ENCODE measurements at regions not wholly inside any gene's neighbourhood (a gene's known extent, or its start where the extent isn't known, plus 50 kb on each side); places are given as distances from the start of the nearest gene placed in this dataset.

GRCh38 chr1:56115701-56116100, 463.7 kb downstream of the PLPP3 start:
- Histone ChIP-seq H3K27ac (ENCODE audit: low read depth, low read length) (no peak overlapping the region), H3K4me1 (ENCODE audit: control insufficient read depth, insufficient read depth, low read length) (no peaks in the 10 kb centered on the region), H3K36me3 (ENCODE audit: control insufficient read depth, insufficient read depth, low read length) (no peaks in the 10 kb centered on the region), H3K9ac (ENCODE audit: extremely low read depth, low read length, poor library complexity, severe bottlenecking) (no peak overlapping the region), H3K27me3 (ENCODE audit: control insufficient read depth, insufficient read depth, low read length, poor library complexity, severe bottlenecking) (no peaks in the 10 kb centered on the region), H3K4me3 (ENCODE audit: low read length) (no peak overlapping the region), H3K9me3 (ENCODE audit: control insufficient read depth, low read length) (peaks cover 13% of the 10 kb centered on the region)
- H3K27me3 Mint-ChIP-seq (ENCODE audit: insufficient read depth): peaks cover 4% of the 10 kb centered on the region
- H3K4me1 Mint-ChIP-seq: no peaks in the 10 kb centered on the region
- H3K36me3 Mint-ChIP-seq (ENCODE audit: low read depth): no peaks in the 10 kb centered on the region
- TF ChIP-seq, protein P1, sequence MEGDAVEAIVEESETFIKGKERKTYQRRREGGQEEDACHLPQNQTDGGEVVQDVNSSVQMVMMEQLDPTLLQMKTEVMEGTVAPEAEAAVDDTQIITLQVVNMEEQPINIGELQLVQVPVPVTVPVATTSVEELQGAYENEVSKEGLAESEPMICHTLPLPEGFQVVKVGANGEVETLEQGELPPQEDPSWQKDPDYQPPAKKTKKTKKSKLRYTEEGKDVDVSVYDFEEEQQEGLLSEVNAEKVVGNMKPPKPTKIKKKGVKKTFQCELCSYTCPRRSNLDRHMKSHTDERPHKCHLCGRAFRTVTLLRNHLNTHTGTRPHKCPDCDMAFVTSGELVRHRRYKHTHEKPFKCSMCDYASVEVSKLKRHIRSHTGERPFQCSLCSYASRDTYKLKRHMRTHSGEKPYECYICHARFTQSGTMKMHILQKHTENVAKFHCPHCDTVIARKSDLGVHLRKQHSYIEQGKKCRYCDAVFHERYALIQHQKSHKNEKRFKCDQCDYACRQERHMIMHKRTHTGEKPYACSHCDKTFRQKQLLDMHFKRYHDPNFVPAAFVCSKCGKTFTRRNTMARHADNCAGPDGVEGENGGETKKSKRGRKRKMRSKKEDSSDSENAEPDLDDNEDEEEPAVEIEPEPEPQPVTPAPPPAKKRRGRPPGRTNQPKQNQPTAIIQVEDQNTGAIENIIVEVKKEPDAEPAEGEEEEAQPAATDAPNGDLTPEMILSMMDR (conservative IDR thresholded peaks at IDR 0.05): no peak
- no peak overlapping the region for H3K4me3 Mint-ChIP-seq
- no peak overlapping the region for H3K27ac Mint-ChIP-seq
- 100% methylated on average over 3 of the region's 3 CpGs; no CpG with 5 or more reads in 1 of the 2 experiments for WGBS, 2 experiments (ENCODE audit: insufficient coverage in 1 of 2, insufficient read length in 1 of 2)
- no peak for DNase-seq
- peaks cover 17% of the 10 kb centered on the region for H3K9me3 Mint-ChIP-seq

DNA sequence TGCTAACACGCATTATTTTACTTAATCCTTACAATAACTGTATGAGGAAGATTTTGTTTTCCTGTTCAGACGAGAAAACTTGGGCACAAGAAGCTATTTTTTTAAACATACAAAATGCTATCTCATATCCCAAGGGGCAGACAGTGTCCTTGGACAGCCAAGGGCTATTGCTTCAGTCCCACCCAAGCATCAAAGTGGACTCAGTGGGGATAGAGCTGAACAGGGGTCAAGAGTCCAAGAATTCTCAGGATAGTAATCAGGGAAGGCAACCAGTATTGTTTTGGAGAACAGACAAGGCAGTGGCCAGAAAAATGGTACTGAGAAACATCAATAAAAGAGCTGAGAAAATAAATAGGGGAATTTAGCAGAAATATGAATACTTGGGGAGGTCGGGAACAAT, 465.7 kb downstream of the PLPP3 start:
- no peak overlapping the region for H3K9ac ChIP-seq (ENCODE audit: extremely low read depth, low read length, poor library complexity, severe bottlenecking)
- 75 to 89% methylated on average over 1 to 3 of the region's 3 CpGs for WGBS, 2 experiments (ENCODE audit: insufficient coverage in 1 of 2, insufficient read length in 1 of 2)
- H3K4me1 ChIP-seq (ENCODE audit: control insufficient read depth, insufficient read depth, low read length): no peaks in the 10 kb centered on the region
- H3K9me3 ChIP-seq (ENCODE audit: control insufficient read depth, low read length): peaks cover 13% of the 10 kb centered on the region
- no peaks in the 10 kb centered on the region for H3K27me3 ChIP-seq (ENCODE audit: control insufficient read depth, insufficient read depth, low read length, poor library complexity, severe bottlenecking)
- Mint-ChIP-seq H3K27ac (no peak overlapping the region), H3K4me1 (no peaks in the 10 kb centered on the region), H3K9me3 (peaks cover 19% of the 10 kb centered on the region), H3K36me3 (ENCODE audit: low read depth) (no peaks in the 10 kb centered on the region), H3K4me3 (no peak overlapping the region), H3K27me3 (ENCODE audit: insufficient read depth) (peaks cover 4% of the 10 kb centered on the region)
- no peak overlapping the region for H3K4me3 ChIP-seq (ENCODE audit: low read length)
- TF ChIP-seq, protein P1 (conservative IDR thresholded peaks at IDR 0.05): no peak
- no peak for DNase-seq
- no peak overlapping the region for H3K27ac ChIP-seq (ENCODE audit: low read depth, low read length)
- H3K36me3 ChIP-seq (ENCODE audit: control insufficient read depth, insufficient read depth, low read length): no peaks in the 10 kb centered on the region

- Mint-ChIP-seq H3K36me3 (ENCODE audit: low read depth) (no peaks in the 10 kb centered on the region), H3K4me3 (no peak overlapping the region), H3K9me3 (peaks cover 42% of the 10 kb centered on the region), H3K4me1 (no peaks in the 10 kb centered on the region), H3K27ac (no peak overlapping the region), H3K27me3 (ENCODE audit: insufficient read depth) (peaks cover 4% of the 10 kb centered on the region)
- Histone ChIP-seq H3K9me3 (ENCODE audit: control insufficient read depth, low read length) (peaks cover 43% of the 10 kb centered on the region), H3K27ac (ENCODE audit: low read depth, low read length) (no peak overlapping the region), H3K4me1 (ENCODE audit: control insufficient read depth, insufficient read depth, low read length) (no peaks in the 10 kb centered on the region), H3K9ac (ENCODE audit: extremely low read depth, low read length, poor library complexity, severe bottlenecking) (no peak overlapping the region), H3K27me3 (ENCODE audit: control insufficient read depth, insufficient read depth, low read length, poor library complexity, severe bottlenecking) (no peaks in the 10 kb centered on the region), H3K4me3 (ENCODE audit: low read length) (no peak overlapping the region), H3K36me3 (ENCODE audit: control insufficient read depth, insufficient read depth, low read length) (no peaks in the 10 kb centered on the region)
- TF ChIP-seq, protein P1 (conservative IDR thresholded peaks at IDR 0.05): no peak
- no peak for DNase-seq
Observed at GRCh38 chr1:56107275-56107638, 472.1 kb downstream of the PLPP3 start.

Data from endodermal cell (in vitro differentiated cells).